GM18505 (cell line): ENCODE measurements at regions not wholly inside any gene's neighbourhood (a gene's known extent, or its start where the extent isn't known, plus 50 kb on each side); places are given as distances from the start of the nearest gene placed in this dataset.
"Not testable (repeated sequence)": the region's sequence is repeated elsewhere in the genome, so short reads cannot be mapped to it uniquely, and the experiment has no call there.

Source experiments
- ATAC-seq: cut with Tn5 transposase; IDR thresholded peaks from one replicate; pipeline ENCODE4 v1.9.1; 2021; ENCODE audit not compliant: unreplicated experiment
- POLR2A ChIP-seq: IDR thresholded peaks from 4 replicates; pipeline ENCODE4 v1.6.1; 2011; ENCODE audit warnings: borderline replicate concordance; ENCODE audit not compliant: insufficient read depth, insufficient read length; ENCODE audit errors: extremely low read depth

- no peak for ATAC-seq
- no peak for TF ChIP-seq POLR2A
These were observed 253.4 kb downstream of the TEX29 start for GRCh38 chr13:111573801-111574200.

- ATAC-seq, result no peak
- no peak for TF ChIP-seq POLR2A
These were observed 254.8 kb downstream of the TEX29 start for GRCh38 chr13:111575276-111575675.

DNA sequence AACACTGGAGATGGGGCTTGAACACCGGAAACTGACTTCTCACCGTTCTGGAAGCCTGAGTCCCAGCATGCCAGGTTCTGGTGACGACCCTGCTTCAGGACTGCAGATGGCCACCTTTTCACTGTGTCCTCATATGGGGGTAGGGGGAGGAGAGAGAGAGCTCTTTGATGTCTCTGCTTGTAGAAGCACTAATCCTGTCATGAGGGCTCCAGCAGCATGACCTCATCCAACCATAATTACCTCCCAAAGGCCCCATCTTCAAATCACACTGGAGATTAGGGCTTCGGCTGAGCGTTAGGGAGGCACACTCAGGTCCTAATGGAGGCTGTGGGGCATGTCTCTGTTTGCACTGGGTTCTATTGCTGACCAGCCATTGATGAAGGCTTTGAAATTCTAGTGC lies 255.3 kb downstream of the TEX29 start:
- no peak for ATAC-seq

DNA sequence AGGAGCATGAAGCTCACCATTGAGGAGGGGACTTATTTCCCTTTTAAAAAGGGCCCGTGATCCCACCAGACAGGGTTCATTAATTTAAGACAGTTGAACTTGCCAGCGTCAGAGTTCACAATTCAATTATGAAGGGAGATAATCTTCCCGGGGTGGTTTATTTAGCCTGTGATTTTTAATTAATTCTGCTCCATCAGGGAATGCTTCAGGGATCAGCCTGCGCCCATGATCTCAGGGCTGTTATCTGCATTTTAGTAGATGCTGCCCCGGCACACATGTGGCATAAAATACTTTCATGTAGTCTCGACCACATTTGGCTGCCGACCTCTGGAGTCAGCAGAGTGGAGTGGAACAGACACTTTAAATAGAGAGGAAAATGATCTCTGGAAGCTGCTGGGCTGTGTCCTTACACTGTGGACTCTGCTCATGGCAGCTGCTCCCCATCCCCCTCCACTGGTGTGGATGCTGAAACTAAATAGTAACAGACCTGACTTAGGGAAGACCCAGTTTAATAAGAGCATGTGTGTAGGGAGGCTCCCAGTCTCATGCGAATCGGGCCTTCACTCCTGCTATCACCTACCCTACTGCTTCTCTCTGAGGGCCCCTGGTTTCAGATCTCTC lies 256.9 kb downstream of the TEX29 start:
- no peak for ATAC-seq
- TF ChIP-seq POLR2A, result no peak

More for the DNA sequence above, 255.3 kb downstream of the TEX29 start:
- no peak for TF ChIP-seq POLR2A

GRCh38 chr13:111577956-111578605 lies 257.6 kb downstream of the TEX29 start:
- ATAC-seq, result no peak
- TF ChIP-seq POLR2A, result no peak

- ATAC-seq, result no peak
- TF ChIP-seq POLR2A, result no peak
These were observed 263.7 kb downstream of the TEX29 start for GRCh38 chr13:111584101-111584672.

- TF ChIP-seq POLR2A, result no peak
- no peak for ATAC-seq
These were observed 264.4 kb downstream of the TEX29 start for GRCh38 chr13:111584870-111585269.

GRCh38 chr13:111586291-111586690 lies 265.8 kb downstream of the TEX29 start:
- no peak for ATAC-seq
- TF ChIP-seq POLR2A, result no peak

DNA sequence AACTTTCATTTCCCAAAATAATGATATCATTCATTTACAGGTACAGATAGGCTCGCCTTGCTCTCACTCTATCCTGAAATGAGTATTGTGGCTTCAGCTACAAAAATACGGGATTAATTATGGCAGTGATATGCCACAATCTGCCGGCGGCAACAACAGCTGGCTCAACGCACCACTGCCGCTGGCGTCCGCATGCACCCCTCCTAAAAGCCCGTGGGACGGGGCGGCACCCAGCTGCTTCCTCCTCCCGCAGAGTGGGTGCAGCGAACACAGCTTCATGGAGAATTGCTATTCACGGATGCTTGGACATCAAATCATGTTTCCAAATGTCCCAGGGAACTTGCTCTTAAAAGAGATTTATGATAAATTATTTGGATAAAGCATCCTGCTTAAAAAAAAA lies 266.8 kb downstream of the TEX29 start:
- ATAC-seq, result no peak
- TF ChIP-seq POLR2A, result no peak

DNA sequence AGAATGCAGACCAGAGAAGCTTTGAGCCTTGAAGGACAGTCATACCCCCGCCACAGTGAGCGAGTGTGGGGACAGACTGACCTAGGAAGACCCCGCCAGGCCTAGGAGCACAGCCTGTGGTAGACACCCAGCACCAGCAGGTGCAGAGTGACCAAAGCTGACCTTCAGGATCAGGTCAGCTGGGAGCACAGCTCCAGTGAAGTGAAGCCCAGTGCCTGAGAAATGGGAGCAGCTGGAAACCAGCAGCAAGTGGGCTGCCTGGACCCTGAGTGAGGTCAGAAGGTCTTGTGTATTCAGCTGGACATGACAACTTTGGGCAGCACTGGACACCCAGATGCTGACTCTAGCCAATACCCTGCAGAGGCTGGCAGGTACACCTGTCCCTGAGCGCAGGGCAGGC lies 268.9 kb downstream of the TEX29 start:
- ATAC-seq, result no peak
- TF ChIP-seq POLR2A, result no peak

- no peak for ATAC-seq
- TF ChIP-seq POLR2A, result no peak
These were observed 269.6 kb downstream of the TEX29 start for GRCh38 chr13:111589992-111590391.

DNA sequence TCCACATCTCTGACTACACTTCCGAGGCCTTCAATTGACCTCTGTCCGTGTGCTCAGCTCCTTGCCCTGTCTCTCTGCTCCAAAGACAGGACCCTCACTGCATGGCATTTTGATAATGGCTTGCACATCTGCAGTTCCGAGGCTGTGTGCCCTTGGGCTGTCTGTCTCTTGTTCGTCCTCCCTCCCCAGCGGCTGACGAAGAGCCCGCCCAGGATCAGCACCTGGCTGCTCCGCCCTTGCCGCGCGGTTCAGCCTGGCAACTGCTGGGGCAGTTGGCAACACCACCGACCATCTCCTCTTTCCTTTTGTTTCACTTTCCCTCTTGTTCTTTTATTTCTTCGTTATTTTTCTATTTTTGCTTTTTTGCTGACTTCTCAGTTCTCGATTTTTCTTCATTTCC lies 270.4 kb downstream of the TEX29 start:
- no peak for TF ChIP-seq POLR2A
- ATAC-seq, result no peak

GRCh38 chr13:111593490-111593889 lies 273.0 kb downstream of the TEX29 start:
- not testable (repeated sequence) for ATAC-seq

- no peak for ATAC-seq
- TF ChIP-seq POLR2A, result no peak
These were observed 274.2 kb downstream of the TEX29 start for GRCh38 chr13:111594606-111595005.
